GM23338 (cell line): ENCODE measurements at regions not wholly inside any gene's neighbourhood (a gene's known extent, or its start where the extent isn't known, plus 50 kb on each side); places are given as distances from the start of the nearest gene placed in this dataset.

Experiments used
- ATAC-seq: fragments of 200-7000 bp; cut with Tn5 transposase; 3 replicates; pipeline ENCODE4 v1.9.1; 2020
- DNase-seq: peaks from one replicate; pipeline ENCODE4 v3.0.0-alpha.2; 2015; ENCODE audit warnings: low spot score
- H2AFZ ChIP-seq: fragments of 200-600 bp; sonication (generic); 2 replicates; pipeline ENCODE4 v1.8.0; 2016; ENCODE audit warnings: antibody characterized with exemption, mild to moderate bottlenecking, moderate library complexity
- H3F3A ChIP-seq: fragments of 200-600 bp; sonication (generic); replicated peaks from 2 replicates; pipeline ENCODE4 v1.8.0; 2017; ENCODE audit warnings: antibody characterized with exemption, mixed run types, low read depth
- H3K27ac ChIP-seq: fragments of 200-600 bp; sonication (generic); 2 replicates; pipeline ENCODE4 v1.6.1; 2016; ENCODE audit warnings: low read depth
- H3K27me3 ChIP-seq: fragments of 200-600 bp; sonication (generic); 2 replicates; pipeline ENCODE4 v1.8.0; 2016; ENCODE audit warnings: mild to moderate bottlenecking, mixed run types, moderate library complexity; ENCODE audit not compliant: insufficient read depth
- H3K36me3 ChIP-seq: fragments of 200-600 bp; sonication (generic); 2 replicates; pipeline ENCODE4 v1.8.0; 2016; ENCODE audit warnings: mild to moderate bottlenecking; ENCODE audit not compliant: insufficient read depth
- H3K4me1 ChIP-seq: fragments of 200-600 bp; sonication (generic); 2 replicates; pipeline ENCODE4 v1.8.0; 2016; ENCODE audit warnings: mild to moderate bottlenecking, moderate library complexity; ENCODE audit not compliant: insufficient read depth
- H3K4me2 ChIP-seq: fragments of 200-600 bp; sonication (generic); 2 replicates; pipeline ENCODE4 v1.7.1; 2017; ENCODE audit warnings: mixed run types
- H3K4me3 ChIP-seq: fragments of 200-600 bp; sonication (generic); 2 replicates; pipeline ENCODE4 v1.6.1; 2016; ENCODE audit warnings: mixed run types
- H3K79me2 ChIP-seq: fragments of 200-600 bp; sonication (generic); replicated peaks from 2 replicates; pipeline ENCODE4 v1.8.0; 2017; ENCODE audit warnings: mild to moderate bottlenecking; ENCODE audit not compliant: insufficient read depth
- H3K9me2 ChIP-seq: fragments of 200-600 bp; sonication (generic); 2 replicates; pipeline ENCODE4 v1.8.0; 2017; ENCODE audit not compliant: insufficient read depth
- H4K20me1 ChIP-seq: fragments of 200-600 bp; sonication (generic); replicated peaks from 2 replicates; pipeline ENCODE4 v1.8.0; 2017; ENCODE audit warnings: mild to moderate bottlenecking; ENCODE audit not compliant: insufficient read depth
- H3K27ac Mint-ChIP-seq: 2 replicates; pipeline ENCODE4 v1.8.0; 2020; ENCODE audit warnings: inconsistent platforms, mild to moderate bottlenecking, moderate library complexity, mixed read lengths
- H3K27me3 Mint-ChIP-seq: 3 replicates; pipeline ENCODE4 v1.8.0; 2022; ENCODE audit warnings: low read depth, mild to moderate bottlenecking, moderate library complexity, mixed read lengths, inconsistent platforms; ENCODE audit not compliant: insufficient read depth, poor library complexity
- H3K36me3 Mint-ChIP-seq: 3 replicates; pipeline ENCODE4 v1.8.0; 2021; ENCODE audit warnings: low read depth, mild to moderate bottlenecking, inconsistent platforms, moderate library complexity, mixed read lengths
- H3K4me1 Mint-ChIP-seq: 3 replicates; pipeline ENCODE4 v1.8.0; 2020; ENCODE audit warnings: mild to moderate bottlenecking, inconsistent platforms, mixed read lengths
- H3K4me3 Mint-ChIP-seq: 3 replicates; pipeline ENCODE4 v1.8.0; 2021; ENCODE audit warnings: moderate library complexity, mild to moderate bottlenecking, inconsistent platforms, mixed read lengths
- H3K9me3 Mint-ChIP-seq: 3 replicates; pipeline ENCODE4 v1.8.0; 2020; ENCODE audit warnings: moderate library complexity, mild to moderate bottlenecking, inconsistent platforms, mixed read lengths
- CREB1 ChIP-seq: fragments of 250-450 bp; sonication (Bioruptor Pico); IDR thresholded peaks from 2 replicates; pipeline ENCODE4 v1.5.0; 2020; ENCODE audit warnings: low read depth, mild to moderate bottlenecking, moderate library complexity
- EZH2 ChIP-seq: fragments of 200-600 bp; sonication (generic); IDR thresholded peaks from one replicate; pipeline ENCODE4 v1.8.0; 2017; ENCODE audit warnings: antibody characterized with exemption, mild to moderate bottlenecking, low read depth; ENCODE audit not compliant: unreplicated experiment
- EZH2phosphoT487 ChIP-seq: fragments of 200-600 bp; sonication (generic); IDR thresholded peaks from one replicate; pipeline ENCODE4 v1.8.1; 2018; ENCODE audit warnings: antibody characterized with exemption; ENCODE audit not compliant: unreplicated experiment
- JUNB ChIP-seq: IDR thresholded peaks from one replicate; pipeline ENCODE4 v1.6.1; 2016; ENCODE audit warnings: antibody characterized with exemption; ENCODE audit not compliant: unreplicated experiment
- NANOG ChIP-seq: IDR thresholded peaks from 2 replicates; pipeline ENCODE4 v1.6.1; 2016; ENCODE audit warnings: antibody characterized with exemption, borderline replicate concordance
- POLR2AphosphoS5 ChIP-seq: IDR thresholded peaks from 2 replicates; pipeline ENCODE4 v1.6.1; 2016; ENCODE audit warnings: antibody characterized with exemption, low read depth
- REST ChIP-seq: IDR thresholded peaks from one replicate; pipeline ENCODE4 v1.6.1; 2018; ENCODE audit warnings: antibody characterized with exemption; ENCODE audit not compliant: unreplicated experiment
- STAT1 ChIP-seq: IDR thresholded peaks from one replicate; pipeline ENCODE4 v1.6.1; 2016; ENCODE audit warnings: antibody characterized with exemption; ENCODE audit not compliant: unreplicated experiment
- ZNF114 ChIP-seq: fragments of 250-450 bp; sonication (Bioruptor Pico); IDR thresholded peaks from 2 replicates; pipeline ENCODE4 v1.5.0; 2020; ENCODE audit warnings: mild to moderate bottlenecking, moderate library complexity
- ZNF331 ChIP-seq: fragments of 250-450 bp; sonication (Bioruptor Pico); IDR thresholded peaks from 2 replicates; pipeline ENCODE4 v1.5.0; 2020; ENCODE audit warnings: low read depth, mild to moderate bottlenecking, moderate library complexity
- TF ChIP-seq, protein P1 (sequence below): IDR thresholded peaks from 2 replicates; pipeline ENCODE4 v1.6.1; 2016; ENCODE audit warnings: antibody characterized with exemption
- TF ChIP-seq, protein P2 (sequence below), 2 experiments: fragments of 200-600 bp in 1 of 2; sonication (generic) in 1 of 2; conservative IDR thresholded peaks; 2 replicates each; pipeline versions ENCODE4 v1.5.1 to v1.6.1; 2016 to 2017; ENCODE audit warnings: antibody characterized with exemption in 2 of 2, low read depth in 2 of 2, mild to moderate bottlenecking in 2 of 2, moderate library complexity in 1 of 2
- TF ChIP-seq, protein P3 (sequence below): fragments of 250-450 bp; sonication (Bioruptor Pico); IDR thresholded peaks from 2 replicates; pipeline ENCODE4 v1.5.0; 2020; ENCODE audit warnings: mild to moderate bottlenecking, moderate library complexity

GRCh38 chr18:65622436-65622835, 128.4 kb upstream of the CDH7 start:
- Histone ChIP-seq H3K4me1 (no peaks in the 10 kb centered on the region), H3K36me3 (no peaks in the 10 kb centered on the region), H3K4me2 (no peak overlapping the region), H3K27me3 (no peaks in the 10 kb centered on the region), H3F3A (no peaks in the 10 kb centered on the region), H3K9me2 (no peaks in the 10 kb centered on the region), H4K20me1 (no peaks in the 10 kb centered on the region), H3K4me3 (no peak overlapping the region), H3K27ac (no peak overlapping the region), H2AFZ (no peak overlapping the region), H3K79me2 (no peaks in the 10 kb centered on the region)
- Mint-ChIP-seq H3K27me3 (no peaks in the 10 kb centered on the region), H3K9me3 (no peaks in the 10 kb centered on the region), H3K4me3 (no peak overlapping the region), H3K4me1 (peaks cover 9% of the 10 kb centered on the region; the same call in 2 of the 3 replicates), H3K36me3 (no peaks in the 10 kb centered on the region), H3K27ac (no peak overlapping the region)
- DNase-seq (no peak), ATAC-seq (no peak)
- TF ChIP-seq ZNF331 (CRISPR knock-in tag) (no peak), EZH2phosphoT487 (no peak), NANOG (no peak), POLR2AphosphoS5 (no peak), JUNB (no peak), REST (no peak), CREB1 (CRISPR knock-in tag) (no peak), STAT1 (no peak), EZH2 (no peak), ZNF114 (CRISPR knock-in tag) (no peak)
- TF ChIP-seq, protein P1, sequence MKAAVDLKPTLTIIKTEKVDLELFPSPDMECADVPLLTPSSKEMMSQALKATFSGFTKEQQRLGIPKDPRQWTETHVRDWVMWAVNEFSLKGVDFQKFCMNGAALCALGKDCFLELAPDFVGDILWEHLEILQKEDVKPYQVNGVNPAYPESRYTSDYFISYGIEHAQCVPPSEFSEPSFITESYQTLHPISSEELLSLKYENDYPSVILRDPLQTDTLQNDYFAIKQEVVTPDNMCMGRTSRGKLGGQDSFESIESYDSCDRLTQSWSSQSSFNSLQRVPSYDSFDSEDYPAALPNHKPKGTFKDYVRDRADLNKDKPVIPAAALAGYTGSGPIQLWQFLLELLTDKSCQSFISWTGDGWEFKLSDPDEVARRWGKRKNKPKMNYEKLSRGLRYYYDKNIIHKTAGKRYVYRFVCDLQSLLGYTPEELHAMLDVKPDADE: no peak
- TF ChIP-seq, protein P2, sequence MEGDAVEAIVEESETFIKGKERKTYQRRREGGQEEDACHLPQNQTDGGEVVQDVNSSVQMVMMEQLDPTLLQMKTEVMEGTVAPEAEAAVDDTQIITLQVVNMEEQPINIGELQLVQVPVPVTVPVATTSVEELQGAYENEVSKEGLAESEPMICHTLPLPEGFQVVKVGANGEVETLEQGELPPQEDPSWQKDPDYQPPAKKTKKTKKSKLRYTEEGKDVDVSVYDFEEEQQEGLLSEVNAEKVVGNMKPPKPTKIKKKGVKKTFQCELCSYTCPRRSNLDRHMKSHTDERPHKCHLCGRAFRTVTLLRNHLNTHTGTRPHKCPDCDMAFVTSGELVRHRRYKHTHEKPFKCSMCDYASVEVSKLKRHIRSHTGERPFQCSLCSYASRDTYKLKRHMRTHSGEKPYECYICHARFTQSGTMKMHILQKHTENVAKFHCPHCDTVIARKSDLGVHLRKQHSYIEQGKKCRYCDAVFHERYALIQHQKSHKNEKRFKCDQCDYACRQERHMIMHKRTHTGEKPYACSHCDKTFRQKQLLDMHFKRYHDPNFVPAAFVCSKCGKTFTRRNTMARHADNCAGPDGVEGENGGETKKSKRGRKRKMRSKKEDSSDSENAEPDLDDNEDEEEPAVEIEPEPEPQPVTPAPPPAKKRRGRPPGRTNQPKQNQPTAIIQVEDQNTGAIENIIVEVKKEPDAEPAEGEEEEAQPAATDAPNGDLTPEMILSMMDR (conservative IDR thresholded peaks at IDR 0.05; ENCODE audit: low read depth in 2 of 2): no peak
- TF ChIP-seq, protein P3, sequence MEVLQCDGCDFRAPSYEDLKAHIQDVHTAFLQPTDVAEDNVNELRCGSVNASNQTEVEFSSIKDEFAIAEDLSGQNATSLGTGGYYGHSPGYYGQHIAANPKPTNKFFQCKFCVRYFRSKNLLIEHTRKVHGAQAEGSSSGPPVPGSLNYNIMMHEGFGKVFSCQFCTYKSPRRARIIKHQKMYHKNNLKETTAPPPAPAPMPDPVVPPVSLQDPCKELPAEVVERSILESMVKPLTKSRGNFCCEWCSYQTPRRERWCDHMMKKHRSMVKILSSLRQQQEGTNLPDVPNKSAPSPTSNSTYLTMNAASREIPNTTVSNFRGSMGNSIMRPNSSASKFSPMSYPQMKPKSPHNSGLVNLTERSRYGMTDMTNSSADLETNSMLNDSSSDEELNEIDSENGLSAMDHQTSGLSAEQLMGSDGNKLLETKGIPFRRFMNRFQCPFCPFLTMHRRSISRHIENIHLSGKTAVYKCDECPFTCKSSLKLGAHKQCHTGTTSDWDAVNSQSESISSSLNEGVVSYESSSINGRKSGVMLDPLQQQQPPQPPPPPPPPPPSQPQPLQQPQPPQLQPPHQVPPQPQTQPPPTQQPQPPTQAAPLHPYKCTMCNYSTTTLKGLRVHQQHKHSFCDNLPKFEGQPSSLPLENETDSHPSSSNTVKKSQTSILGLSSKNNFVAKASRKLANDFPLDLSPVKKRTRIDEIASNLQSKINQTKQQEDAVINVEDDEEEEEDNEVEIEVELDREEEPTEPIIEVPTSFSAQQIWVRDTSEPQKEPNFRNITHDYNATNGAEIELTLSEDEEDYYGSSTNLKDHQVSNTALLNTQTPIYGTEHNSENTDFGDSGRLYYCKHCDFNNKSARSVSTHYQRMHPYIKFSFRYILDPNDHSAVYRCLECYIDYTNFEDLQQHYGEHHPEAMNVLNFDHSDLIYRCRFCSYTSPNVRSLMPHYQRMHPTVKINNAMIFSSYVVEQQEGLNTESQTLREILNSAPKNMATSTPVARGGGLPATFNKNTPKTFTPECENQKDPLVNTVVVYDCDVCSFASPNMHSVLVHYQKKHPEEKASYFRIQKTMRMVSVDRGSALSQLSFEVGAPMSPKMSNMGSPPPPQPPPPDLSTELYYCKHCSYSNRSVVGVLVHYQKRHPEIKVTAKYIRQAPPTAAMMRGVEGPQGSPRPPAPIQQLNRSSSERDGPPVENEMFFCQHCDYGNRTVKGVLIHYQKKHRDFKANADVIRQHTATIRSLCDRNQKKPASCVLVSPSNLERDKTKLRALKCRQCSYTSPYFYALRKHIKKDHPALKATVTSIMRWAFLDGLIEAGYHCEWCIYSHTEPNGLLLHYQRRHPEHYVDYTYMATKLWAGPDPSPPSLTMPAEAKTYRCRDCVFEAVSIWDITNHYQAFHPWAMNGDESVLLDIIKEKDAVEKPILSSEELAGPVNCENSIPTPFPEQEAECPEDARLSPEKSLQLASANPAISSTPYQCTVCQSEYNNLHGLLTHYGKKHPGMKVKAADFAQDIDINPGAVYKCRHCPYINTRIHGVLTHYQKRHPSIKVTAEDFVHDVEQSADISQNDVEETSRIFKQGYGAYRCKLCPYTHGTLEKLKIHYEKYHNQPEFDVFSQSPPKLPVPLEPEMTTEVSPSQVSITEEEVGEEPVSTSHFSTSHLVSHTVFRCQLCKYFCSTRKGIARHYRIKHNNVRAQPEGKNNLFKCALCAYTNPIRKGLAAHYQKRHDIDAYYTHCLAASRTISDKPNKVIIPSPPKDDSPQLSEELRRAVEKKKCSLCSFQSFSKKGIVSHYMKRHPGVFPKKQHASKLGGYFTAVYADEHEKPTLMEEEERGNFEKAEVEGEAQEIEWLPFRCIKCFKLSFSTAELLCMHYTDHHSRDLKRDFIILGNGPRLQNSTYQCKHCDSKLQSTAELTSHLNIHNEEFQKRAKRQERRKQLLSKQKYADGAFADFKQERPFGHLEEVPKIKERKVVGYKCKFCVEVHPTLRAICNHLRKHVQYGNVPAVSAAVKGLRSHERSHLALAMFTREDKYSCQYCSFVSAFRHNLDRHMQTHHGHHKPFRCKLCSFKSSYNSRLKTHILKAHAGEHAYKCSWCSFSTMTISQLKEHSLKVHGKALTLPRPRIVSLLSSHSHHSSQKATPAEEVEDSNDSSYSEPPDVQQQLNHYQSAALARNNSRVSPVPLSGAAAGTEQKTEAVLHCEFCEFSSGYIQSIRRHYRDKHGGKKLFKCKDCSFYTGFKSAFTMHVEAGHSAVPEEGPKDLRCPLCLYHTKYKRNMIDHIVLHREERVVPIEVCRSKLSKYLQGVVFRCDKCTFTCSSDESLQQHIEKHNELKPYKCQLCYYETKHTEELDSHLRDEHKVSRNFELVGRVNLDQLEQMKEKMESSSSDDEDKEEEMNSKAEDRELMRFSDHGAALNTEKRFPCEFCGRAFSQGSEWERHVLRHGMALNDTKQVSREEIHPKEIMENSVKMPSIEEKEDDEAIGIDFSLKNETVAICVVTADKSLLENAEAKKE (CRISPR knock-in tag): no peak
